H1 (cell line): ENCODE measurements at regions not wholly inside any gene's neighbourhood (a gene's known extent, or its start where the extent isn't known, plus 50 kb on each side); places are given as distances from the start of the nearest gene placed in this dataset.

Experiments
- ASH2L ChIP-seq: fragments of 200-600, 300-600 bp; sonication (generic); IDR thresholded peaks from one replicate; pipeline ENCODE4 v1.7.1; 2017; ENCODE audit warnings: low read length
- BACH1 ChIP-seq: IDR thresholded peaks from 2 replicates; pipeline ENCODE4 v1.6.1; 2012; ENCODE audit warnings: low read length, improper control_type of control experiment
- CHD2 ChIP-seq: IDR thresholded peaks from 2 replicates; pipeline ENCODE4 v1.6.1; 2012; ENCODE audit warnings: low read length, improper control_type of control experiment
- GTF2F1 ChIP-seq: IDR thresholded peaks from 2 replicates; pipeline ENCODE4 v1.6.1; 2012; ENCODE audit warnings: low read depth, low read length, improper control_type of control experiment, borderline replicate concordance
- NANOG ChIP-seq: IDR thresholded peaks from 2 replicates; pipeline ENCODE4 v1.6.1; 2011; ENCODE audit warnings: low read length, low read depth, mild to moderate bottlenecking, inconsistent platforms; ENCODE audit not compliant: insufficient read depth, poor library complexity, severe bottlenecking
- POLR2AphosphoS5 ChIP-seq: IDR thresholded peaks from 2 replicates; pipeline ENCODE4 v1.6.1; 2011; ENCODE audit warnings: low read depth, low read length
- TF ChIP-seq, protein P1 (sequence below): fragments of 300-600 bp; sonication (generic); IDR thresholded peaks from 2 replicates; pipeline ENCODE4 v1.7.1; 2012; ENCODE audit warnings: low read length, moderate library complexity, mild to moderate bottlenecking, inconsistent platforms; ENCODE audit not compliant: insufficient replicate concordance
- TF ChIP-seq, protein P2 (sequence below): IDR thresholded peaks from 2 replicates; pipeline ENCODE4 v1.6.1; 2011; ENCODE audit warnings: low read depth, mild to moderate bottlenecking, low read length; ENCODE audit not compliant: insufficient read depth

DNA sequence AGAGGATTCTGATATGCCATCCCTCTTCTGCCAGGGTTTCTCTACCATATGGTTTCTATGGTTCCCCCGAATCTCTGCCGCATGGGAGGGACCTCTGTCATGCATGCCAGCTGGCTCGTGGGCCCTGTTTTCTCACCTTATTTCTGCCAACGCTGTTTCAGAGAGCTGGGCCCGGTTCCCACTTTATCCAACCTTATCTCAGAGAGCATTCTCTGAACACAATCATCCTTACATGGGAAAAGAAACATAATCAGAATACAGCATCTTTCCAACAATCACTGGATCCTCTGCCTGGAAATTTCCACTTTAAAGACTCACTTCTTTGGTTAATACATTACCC lies 234.5 kb upstream of the ZBTB20 start (continued):
- TF ChIP-seq, protein P1, sequence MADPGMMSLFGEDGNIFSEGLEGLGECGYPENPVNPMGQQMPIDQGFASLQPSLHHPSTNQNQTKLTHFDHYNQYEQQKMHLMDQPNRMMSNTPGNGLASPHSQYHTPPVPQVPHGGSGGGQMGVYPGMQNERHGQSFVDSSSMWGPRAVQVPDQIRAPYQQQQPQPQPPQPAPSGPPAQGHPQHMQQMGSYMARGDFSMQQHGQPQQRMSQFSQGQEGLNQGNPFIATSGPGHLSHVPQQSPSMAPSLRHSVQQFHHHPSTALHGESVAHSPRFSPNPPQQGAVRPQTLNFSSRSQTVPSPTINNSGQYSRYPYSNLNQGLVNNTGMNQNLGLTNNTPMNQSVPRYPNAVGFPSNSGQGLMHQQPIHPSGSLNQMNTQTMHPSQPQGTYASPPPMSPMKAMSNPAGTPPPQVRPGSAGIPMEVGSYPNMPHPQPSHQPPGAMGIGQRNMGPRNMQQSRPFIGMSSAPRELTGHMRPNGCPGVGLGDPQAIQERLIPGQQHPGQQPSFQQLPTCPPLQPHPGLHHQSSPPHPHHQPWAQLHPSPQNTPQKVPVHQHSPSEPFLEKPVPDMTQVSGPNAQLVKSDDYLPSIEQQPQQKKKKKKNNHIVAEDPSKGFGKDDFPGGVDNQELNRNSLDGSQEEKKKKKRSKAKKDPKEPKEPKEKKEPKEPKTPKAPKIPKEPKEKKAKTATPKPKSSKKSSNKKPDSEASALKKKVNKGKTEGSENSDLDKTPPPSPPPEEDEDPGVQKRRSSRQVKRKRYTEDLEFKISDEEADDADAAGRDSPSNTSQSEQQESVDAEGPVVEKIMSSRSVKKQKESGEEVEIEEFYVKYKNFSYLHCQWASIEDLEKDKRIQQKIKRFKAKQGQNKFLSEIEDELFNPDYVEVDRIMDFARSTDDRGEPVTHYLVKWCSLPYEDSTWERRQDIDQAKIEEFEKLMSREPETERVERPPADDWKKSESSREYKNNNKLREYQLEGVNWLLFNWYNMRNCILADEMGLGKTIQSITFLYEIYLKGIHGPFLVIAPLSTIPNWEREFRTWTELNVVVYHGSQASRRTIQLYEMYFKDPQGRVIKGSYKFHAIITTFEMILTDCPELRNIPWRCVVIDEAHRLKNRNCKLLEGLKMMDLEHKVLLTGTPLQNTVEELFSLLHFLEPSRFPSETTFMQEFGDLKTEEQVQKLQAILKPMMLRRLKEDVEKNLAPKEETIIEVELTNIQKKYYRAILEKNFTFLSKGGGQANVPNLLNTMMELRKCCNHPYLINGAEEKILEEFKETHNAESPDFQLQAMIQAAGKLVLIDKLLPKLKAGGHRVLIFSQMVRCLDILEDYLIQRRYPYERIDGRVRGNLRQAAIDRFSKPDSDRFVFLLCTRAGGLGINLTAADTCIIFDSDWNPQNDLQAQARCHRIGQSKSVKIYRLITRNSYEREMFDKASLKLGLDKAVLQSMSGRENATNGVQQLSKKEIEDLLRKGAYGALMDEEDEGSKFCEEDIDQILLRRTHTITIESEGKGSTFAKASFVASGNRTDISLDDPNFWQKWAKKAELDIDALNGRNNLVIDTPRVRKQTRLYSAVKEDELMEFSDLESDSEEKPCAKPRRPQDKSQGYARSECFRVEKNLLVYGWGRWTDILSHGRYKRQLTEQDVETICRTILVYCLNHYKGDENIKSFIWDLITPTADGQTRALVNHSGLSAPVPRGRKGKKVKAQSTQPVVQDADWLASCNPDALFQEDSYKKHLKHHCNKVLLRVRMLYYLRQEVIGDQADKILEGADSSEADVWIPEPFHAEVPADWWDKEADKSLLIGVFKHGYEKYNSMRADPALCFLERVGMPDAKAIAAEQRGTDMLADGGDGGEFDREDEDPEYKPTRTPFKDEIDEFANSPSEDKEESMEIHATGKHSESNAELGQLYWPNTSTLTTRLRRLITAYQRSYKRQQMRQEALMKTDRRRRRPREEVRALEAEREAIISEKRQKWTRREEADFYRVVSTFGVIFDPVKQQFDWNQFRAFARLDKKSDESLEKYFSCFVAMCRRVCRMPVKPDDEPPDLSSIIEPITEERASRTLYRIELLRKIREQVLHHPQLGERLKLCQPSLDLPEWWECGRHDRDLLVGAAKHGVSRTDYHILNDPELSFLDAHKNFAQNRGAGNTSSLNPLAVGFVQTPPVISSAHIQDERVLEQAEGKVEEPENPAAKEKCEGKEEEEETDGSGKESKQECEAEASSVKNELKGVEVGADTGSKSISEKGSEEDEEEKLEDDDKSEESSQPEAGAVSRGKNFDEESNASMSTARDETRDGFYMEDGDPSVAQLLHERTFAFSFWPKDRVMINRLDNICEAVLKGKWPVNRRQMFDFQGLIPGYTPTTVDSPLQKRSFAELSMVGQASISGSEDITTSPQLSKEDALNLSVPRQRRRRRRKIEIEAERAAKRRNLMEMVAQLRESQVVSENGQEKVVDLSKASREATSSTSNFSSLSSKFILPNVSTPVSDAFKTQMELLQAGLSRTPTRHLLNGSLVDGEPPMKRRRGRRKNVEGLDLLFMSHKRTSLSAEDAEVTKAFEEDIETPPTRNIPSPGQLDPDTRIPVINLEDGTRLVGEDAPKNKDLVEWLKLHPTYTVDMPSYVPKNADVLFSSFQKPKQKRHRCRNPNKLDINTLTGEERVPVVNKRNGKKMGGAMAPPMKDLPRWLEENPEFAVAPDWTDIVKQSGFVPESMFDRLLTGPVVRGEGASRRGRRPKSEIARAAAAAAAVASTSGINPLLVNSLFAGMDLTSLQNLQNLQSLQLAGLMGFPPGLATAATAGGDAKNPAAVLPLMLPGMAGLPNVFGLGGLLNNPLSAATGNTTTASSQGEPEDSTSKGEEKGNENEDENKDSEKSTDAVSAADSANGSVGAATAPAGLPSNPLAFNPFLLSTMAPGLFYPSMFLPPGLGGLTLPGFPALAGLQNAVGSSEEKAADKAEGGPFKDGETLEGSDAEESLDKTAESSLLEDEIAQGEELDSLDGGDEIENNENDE: no peak
- TF ChIP-seq ASH2L (no peak), BACH1 (no peak), POLR2AphosphoS5 (no peak), CHD2 (no peak), GTF2F1 (no peak), NANOG (no peak)
- TF ChIP-seq, protein P2, sequence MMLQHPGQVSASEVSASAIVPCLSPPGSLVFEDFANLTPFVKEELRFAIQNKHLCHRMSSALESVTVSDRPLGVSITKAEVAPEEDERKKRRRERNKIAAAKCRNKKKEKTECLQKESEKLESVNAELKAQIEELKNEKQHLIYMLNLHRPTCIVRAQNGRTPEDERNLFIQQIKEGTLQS: no peak
